Epidermal melanocyte (primary cell): ENCODE measurements at regions not wholly inside any gene's neighbourhood (a gene's known extent, or its start where the extent isn't known, plus 50 kb on each side); places are given as distances from the start of the nearest gene placed in this dataset.

ENCODE experiments used
- DNase-seq: peaks from one replicate; pipeline ENCODE4 v3.0.0; 2011; ENCODE audit warnings: low spot score; ENCODE audit not compliant: insufficient read length

DNA sequence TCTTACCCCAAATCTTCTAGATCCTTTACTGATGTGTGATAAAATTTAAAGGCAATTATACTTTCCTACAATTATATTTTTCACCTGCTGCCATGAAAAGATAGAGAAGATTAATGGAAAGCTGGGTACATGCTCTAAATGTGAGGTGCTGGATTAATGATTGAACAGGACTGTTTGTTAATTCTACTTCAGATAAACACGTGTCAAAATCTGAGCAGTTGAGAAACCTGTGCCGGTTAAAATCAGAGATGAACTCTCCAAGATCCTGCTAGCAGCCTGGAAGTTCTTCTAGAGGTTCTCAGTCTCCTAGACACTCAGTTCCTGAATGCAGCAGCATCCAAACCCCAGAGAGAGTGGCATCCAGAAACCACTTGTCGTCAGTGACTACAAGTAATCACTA is 69.2 kb downstream of the INHBA start:
- DNase-seq: no peak

DNA sequence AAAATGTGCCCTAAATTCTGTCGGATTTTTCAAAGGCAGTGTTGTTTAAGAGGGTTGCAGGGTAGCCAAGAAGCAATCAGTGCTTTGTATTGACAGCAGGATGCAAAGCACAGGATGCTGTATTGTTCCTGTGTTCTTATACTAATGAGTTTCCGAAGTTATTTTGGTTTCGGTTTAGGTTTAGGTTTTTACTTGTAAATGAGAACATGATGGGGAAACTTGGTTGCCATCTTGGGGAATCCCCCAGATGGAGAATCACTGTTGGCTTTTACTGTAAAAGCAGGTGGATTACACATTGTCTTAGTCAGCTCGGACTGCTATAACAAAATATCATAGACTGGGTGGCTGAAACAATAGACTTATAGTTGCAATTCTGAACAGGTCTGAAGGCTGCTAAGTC is 72.1 kb downstream of the INHBA start:
- DNase-seq: no peak

DNA sequence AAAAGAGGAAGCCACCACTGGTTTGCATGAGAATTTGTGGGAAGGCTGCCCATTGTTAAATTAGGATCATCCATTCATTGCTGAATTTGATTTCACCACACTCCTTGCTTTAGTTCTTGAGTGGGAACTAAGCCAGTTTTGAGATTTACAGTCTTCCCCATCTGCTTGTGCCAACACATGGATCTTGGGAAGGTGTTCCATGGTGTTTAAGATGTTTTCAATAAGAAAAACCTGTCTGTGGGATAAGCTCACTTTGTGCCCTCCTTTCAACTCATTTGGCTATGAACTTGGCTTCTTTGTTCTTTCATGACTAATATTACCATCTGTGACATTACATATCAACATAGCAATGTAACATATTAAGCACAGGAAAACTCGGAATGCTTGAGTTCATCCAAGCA is 73.2 kb downstream of the INHBA start:
- peak; percentile 33 for DNase-seq

DNA sequence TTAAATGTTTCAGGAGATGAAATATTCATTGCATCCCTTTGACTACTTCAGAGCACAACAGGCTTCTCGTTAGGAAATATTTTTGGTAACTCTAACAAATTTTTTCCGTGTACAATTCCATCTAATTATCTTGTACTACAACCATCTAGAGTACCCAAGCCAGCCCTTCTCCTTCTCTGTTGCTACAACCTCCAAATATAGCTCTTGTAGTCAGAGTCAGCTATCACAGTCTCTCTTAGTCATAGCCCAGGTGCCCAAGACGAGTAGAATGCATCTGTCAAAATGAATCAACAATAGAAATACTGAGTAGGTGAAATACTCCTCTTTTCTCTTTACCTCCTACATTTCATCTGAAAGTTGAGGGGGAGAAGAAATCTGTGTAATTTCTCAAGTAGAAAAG is 74.0 kb downstream of the INHBA start:
- DNase-seq: no peak

DNA sequence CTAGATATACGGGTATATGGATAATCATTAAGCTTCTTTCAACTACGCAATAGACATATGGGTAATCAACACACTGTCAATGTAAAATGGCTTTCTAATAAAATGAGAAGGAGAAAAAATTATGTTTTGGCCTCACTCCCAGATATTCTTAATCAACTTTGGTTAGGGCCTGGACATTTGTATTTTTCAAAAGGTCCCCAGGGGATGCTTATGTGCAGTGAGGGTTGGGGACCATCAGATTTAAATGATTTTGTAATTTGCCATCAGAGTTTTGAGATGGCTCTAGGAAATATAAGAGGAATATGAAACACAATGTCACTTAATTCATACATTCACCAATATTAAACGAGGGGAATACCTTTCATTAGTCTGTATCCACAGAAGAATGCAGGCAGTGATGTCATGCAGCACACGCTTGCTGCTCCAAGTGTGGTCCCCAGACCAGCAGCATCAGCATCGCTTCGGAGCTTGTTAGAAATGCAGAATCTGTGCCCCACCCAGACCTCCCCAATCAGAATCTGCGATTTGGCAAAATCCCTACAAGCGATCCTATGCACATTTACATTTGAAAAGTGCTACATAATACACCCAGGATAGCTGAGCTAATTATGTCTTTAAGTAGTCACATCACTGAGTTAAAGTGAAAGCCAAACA is 75.1 kb downstream of the INHBA start:
- no peak for DNase-seq

DNA sequence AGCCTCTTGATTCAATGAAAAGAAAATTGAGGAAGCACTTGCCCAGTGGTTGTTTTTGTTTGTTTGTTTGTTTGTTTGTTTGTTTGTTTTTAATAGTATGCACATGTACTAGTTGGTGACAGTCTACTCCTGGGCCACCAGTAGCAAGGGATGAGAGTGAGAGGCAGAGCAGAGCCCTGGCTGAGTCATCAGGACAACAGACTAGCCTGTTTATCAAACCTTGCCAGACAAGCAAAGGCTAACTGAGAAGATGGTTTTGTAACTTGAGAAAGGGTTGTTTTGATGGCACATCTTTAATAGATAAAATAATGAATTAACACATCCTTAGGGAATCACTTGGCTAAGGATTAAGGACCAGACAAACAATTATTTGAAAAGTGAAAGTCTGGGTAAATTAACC is 78.1 kb downstream of the INHBA start:
- no peak for DNase-seq

DNA sequence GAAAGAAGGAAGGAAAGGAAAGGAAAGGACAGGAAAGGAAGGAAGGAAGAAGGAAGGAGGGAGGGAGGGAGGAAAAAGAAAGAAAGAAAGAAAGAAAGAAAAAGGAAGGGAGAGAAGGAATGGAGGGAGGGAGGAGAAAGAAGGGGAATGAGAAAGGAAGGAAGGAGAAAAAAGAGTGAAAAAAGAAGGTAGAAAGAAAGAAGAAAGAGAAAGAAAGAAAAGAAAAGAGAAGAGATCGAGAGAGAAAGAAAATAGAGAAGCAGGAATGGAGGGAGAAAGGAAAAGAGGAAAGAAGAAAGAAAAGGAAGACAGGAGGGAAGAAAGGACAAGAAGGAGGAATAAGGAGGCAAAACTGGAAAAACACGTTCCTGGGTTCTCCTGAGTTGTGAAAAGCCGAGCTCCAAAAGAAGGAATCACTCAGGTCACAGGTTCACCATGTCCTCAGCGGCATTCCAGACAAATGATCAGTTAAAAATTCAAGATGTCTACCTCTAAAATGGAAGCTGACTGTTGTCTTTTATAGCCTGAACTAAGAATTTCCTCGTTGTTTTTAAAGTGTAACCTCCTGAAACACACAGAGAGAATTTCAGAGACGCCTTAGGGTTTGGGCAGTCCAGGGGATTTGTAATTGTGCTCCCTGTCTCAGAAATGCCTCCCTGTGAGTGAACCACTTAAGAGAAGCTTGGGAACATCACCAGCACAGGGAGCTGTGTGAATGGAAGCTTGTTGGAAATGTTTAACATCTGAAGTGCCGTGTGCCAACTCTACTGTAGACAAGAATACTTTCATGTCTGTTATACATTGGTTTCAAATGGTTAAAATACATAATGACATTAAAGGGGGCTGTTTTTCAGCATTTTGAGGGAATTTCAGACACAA is 80.7 kb downstream of the INHBA start:
- no peak for DNase-seq

DNA sequence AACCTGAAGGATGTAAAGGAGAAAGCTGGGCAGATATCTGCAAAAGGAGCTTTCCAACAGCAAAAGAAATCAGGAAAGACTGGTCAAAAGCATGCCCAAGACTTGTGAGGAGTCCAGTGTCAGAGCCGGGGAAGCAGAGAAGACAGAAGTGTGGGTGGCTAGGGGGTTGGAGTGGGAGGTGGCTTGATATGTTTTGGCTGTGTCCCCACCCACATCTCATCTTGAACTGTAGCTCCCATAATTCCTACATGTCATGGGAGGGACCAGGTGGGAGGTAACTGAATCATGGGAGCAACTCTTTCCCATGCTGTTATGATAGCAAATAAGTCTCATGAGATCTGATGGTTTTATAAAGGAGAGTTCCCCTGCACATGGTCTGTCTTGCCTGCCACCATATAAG is 84.9 kb downstream of the INHBA start:
- DNase-seq: no peak

DNA sequence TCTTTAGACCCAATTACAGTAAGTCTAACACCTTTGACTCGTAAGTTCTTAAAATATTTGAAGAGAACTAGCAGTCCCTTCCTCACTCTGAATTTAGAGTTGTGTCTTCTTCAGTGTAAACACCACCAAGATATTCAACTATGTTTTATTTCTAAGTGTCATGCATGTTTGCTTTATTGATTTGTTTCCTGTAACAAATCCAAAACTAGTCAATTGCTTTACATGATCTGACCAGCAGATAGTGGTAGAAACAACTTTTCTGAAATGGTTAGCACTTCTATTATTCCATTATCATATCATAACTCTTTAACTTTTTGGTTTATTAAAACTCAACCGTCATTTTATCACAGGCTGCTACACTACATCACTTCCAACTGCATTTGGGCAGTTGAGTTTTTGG is 90.1 kb downstream of the INHBA start:
- DNase-seq: no peak

DNA sequence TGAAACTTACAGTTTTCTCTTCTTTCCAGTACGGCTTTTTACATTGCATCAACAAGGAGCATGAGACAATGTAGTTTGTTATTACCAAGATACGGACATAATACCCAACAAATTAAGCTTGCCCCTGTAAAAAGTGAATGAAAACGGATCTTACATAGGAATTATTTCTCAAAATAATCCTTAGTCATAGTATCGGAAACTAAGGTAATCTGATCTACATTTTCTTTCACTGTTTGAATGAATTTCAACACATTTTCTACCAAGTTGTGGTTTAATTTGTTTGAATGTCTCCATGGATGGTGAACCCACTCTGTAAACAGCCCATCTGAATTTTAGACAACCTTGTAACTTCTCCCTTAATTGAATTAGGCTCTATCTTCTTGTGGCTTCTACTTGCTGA is 90.5 kb downstream of the INHBA start:
- DNase-seq: no peak

DNA sequence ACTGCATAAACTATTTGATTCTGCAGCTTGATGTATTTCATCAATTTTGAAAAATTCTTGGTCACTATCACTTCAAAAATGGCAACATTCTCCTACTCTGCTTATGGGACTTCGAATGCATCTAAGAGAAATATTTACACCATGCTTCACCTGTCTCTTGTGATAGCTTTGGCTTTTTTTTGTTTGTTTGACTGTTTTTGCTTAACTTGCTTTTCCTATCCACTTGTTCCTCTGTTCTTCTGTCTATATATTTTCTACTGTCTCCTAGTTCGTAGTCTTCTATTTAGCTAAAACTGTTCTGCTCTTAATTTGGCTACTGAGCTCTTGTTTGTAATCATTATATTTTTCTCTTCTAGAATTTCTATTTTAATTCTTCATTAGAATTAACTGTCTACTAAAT is 94.4 kb downstream of the INHBA start:
- no peak for DNase-seq

DNA sequence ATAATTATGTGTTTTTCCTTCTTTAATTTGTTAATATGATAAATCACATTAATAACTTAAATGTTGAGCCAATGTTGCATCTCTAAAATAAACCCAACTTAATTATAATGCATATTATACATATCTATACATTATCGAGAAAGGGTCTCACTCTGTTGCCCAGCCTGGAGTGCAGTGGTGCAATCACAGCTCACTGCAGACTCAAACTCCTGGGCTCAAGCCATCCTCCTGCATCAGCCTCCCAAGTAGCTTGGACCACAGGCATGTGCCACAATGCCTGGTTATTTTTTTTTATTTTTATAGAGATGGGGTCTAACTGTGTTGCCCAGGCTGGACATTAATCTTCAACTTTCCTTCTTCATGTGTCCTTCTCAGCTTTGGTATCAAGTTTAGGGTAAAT is 98.9 kb downstream of the INHBA start:
- no peak for DNase-seq

DNA sequence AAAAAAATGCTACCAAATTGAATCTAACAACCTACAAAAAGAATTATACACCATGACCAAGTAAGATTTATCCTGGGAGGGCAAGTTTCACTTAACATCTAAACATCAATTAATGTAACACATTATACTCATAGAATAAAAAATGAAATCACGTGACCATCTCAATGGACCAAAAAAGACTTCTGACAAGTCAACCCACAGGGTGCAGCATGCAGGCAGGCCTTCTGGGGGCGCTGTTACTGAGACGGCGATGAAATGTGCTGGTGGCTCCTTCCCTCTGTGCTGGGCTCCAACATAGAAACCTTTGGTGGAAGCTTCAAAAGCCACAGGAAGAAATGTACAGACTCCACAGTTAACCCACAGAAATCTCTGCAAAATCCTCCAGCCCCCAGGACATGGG is 103.1 kb downstream of the INHBA start:
- DNase-seq: no peak

DNA sequence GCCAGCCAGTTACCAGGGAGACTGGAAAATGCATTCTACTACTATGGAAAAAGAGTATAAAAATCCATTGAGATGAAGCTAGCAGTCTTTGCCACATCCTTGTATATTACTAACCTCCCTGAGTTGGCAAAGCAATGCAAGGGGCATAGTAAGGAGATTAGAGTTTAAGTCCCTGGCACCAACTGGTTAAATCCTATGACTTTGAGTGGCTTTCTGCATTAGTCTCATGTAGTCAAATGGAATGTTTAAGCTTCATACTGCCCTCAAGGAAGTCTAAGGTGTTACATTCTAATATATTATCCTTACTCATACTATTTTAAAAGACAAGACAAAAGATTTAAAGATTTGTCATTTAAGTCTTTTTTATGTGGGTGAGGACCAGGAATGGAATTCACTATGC is 110.1 kb downstream of the INHBA start:
- no peak for DNase-seq

DNA sequence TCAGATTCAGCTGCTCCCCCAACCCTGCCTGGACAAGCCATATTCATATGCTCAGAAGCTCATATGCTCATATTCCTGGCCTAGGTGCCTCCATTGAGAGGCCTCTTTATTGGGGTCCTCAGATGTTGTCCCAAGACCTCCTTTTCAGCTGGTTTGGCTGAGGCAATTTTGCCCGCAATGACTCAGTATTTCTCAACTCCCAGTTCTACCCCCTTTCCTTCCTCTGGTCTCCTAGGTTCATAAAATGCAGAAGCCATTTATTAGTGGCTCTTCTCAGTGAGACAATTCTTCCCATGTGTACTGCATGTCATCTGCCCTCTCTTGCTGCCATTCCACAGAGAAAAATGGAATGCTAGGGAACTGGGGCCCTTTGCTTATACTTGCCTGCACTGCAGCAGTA is 110.7 kb downstream of the INHBA start:
- no peak for DNase-seq

DNA sequence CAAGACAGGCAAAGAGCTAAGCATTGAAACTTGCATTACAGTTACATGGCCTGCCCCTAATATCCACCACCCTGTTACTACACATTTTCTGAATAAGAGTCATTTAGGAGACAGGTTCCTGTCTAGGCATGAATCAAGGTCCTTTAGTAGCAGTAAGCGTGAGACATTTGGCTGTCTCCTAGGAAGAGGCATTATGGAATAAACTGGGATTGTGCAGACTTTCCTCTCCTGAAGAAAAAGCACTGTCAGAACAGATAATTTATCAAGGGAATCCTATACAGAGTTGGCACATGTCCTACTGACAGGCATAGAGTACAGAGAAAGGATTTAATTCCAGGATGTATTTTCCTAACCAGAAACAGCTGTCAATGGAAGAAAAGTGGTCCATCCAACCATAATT is 111.9 kb downstream of the INHBA start:
- no peak for DNase-seq

DNA sequence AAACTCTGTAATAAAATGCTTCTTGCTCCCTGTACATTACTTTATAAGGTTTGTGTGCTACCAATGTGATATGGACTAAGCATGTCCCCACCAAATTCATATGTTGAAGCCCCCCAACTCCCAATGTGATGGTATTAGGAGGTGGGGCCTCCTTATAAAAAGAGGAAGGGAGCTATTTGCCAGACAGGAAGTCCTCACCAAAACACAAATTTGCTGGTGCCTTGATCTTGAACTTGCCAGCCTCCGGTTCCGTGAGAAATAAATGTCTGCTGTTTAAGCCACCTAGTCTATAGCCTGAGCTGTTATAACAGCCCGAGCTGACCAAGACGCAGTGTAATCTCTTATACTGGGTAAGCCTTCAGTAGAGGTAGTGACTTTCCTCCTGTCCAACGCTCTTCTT is 114.5 kb downstream of the INHBA start:
- no peak for DNase-seq

DNA sequence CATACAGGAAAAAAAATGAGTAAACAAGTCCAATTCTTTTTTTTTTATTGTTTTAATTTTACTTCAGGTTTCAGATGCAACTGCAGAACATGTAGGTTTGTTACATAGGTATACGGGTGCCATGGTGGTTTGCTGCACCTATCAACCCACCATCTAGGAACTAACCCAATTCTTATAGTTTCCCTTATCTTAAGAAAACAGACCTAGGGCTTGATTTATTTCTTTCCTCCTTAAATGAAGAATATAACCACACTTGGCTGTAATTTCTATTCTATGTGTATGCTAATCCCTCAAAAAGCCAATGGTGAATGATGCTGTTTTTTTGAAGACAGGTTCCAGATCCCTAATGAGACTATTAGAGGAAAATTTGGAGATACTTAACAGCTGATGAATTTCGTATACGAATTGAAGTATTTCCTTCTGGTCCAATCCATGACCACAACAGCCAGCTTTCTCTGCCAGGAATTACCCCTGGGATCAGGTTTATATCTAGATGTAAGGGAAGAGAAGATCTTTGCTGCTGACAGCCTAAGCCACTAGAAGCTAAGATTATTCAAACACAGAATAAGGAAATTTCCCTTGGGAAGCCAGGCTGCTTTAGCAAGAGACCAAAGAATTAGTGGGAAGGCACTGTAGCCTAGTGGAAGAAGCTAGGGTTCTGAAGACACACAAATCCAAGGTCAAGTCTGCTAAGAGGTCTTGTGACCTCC is 115.8 kb downstream of the INHBA start:
- DNase-seq: no peak

DNA sequence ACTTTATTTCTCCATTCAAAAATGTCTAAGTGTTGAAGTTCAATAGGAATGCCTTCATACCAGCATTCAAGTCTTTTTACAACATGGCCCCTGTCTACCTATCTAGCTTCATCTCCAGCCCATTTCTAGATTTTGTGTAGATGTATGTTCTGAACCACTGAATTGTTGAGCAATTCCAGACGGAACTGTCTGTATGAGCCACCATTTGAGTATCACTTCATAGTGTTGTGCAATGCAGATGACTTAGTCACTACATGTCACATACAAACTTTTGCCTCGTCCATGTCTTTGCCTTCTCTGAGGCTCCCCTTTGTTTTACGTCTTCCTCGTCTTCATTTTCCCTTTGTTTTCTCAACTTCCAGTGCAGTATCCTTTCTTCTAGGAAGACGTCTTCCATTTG is 118.1 kb downstream of the INHBA start:
- no peak for DNase-seq

DNA sequence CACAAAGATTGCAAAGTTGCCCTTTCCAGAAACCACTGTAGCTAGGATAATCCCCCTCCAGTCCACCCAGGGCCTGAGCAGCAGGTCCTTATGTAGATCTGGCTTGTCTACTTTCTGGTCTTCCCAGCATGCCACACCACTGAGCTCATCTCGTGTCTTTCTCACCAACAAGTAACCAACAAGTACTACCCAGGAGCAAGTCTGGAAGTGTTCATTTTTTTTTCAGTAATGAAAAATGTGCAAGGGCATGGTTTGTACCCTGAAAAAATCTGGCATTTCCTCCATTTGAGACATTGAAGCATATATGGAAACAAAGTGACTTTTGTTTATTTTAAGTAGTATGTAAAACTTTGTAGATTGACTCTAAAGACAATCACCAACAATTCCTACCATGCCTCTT is 120.8 kb downstream of the INHBA start:
- no peak for DNase-seq

DNA sequence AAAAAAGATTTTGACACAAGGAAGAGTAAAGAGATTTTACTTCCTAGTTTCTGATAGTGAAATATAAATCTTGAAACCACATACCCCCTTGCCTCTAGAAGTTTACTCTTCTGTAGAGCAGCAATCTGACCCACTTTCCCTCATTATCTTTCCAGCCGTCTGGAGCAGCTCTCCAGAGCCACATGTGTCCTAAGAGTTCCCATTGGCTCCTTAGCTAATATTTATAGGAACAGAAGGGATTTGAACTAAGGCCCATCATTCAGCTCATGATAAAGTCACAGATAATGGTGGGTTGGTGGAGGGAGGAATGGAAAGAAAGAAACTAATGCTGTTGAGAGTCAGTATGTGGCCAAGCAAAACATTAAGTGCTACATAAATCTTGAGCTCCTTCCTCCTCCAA is 121.8 kb downstream of the INHBA start:
- DNase-seq: no peak
